ENCODE measurements at regions not wholly inside any gene's neighbourhood (a gene's known extent, or its start where the extent isn't known, plus 50 kb on each side); places are given as distances from the start of the nearest gene placed in this dataset.

DNA sequence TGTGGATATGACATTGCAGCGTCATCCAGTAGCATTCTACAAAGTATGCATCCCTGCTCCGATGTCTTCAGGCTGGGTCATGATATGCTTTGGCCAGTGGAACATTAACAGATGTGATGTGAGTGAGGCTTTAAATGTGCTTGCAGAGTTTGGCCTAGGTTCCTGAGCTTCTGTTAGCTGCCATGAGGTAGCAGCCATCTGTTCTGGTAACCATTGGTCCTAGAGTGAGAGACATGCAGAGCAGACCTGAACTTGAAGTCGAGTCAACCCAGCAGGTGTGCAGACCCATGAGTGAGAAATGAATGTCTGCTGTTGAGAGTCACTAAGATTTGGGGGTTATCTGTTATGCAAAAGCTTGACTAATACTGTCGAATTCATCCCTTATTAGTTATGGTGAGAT is 73.8 kb upstream of the NABP1 start:
- H3K27ac ChIP-seq = no peak overlapping the region
- TF ChIP-seq ZFX (IDR thresholded peaks at IDR 0.05; ENCODE audit: borderline replicate concordance) = no peak
- TF ChIP-seq, protein P1, sequence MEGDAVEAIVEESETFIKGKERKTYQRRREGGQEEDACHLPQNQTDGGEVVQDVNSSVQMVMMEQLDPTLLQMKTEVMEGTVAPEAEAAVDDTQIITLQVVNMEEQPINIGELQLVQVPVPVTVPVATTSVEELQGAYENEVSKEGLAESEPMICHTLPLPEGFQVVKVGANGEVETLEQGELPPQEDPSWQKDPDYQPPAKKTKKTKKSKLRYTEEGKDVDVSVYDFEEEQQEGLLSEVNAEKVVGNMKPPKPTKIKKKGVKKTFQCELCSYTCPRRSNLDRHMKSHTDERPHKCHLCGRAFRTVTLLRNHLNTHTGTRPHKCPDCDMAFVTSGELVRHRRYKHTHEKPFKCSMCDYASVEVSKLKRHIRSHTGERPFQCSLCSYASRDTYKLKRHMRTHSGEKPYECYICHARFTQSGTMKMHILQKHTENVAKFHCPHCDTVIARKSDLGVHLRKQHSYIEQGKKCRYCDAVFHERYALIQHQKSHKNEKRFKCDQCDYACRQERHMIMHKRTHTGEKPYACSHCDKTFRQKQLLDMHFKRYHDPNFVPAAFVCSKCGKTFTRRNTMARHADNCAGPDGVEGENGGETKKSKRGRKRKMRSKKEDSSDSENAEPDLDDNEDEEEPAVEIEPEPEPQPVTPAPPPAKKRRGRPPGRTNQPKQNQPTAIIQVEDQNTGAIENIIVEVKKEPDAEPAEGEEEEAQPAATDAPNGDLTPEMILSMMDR (IDR thresholded peaks at IDR 0.05) = no peak

DNA sequence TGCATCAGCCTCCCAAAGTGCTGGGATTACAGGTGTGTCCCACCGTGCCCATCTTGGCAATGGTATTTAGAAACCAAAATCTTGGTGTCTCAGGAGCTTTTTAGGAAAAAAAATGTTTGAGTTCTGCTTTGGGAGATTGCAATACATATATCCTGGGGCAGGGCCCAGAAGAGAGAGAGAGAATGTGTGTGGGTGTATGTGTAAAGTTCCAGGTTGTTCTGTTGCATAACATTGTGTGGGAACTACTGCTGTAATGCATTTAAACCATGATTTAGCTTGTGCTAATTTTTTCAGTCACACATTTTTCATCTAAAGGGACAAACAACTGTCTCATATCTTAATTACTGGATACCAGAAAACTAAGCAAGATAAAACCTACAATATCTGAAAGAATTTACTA is 70.8 kb upstream of the NABP1 start:
- no peak overlapping the region for H3K27ac ChIP-seq
- no peak for TF ChIP-seq ZFX (IDR thresholded peaks at IDR 0.05; ENCODE audit: borderline replicate concordance)
- TF ChIP-seq, protein P1 (IDR thresholded peaks at IDR 0.05) = no peak

DNA sequence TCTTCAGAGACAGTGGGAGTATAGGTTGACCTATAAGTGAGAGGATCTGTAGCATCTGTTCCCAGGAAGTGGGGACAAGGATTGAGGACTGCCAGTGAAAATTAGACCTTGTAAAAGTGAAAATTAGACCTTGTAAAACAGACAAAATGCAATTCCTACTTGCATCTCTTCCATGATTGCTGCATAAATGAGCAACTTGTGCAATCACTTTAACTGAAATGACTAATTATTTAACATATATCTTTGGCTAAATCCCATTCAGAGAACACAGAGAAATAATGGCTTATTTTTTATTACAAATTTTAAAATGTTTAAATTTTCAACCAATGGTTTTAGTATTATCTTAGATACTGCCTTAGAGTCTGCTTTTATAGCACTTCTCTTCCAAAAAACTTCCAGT is 67.2 kb upstream of the NABP1 start:
- TF ChIP-seq, protein P1 (IDR thresholded peaks at IDR 0.05) = no peak
- TF ChIP-seq ZFX (IDR thresholded peaks at IDR 0.05; ENCODE audit: borderline replicate concordance) = no peak

DNA sequence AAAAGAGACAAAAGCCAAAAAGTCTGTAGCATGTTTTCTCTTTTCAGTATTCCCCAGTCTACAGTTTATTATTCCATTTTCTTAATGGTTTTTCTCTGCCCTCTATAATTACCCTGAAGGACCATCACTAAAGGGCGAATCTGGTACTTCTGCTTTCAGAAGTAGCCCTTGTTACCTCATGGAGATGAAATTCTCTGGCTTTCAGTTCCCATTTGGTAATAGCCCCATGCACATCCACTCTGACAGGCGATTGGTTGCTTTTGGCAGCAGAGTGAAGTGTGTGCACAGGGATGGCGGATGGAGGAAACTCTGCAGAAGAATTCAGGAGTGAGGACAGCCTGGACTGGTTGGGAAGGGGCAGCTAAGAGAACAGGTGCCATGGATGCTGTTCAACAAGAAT is 66.3 kb upstream of the NABP1 start:
- H3K27ac ChIP-seq = no peak overlapping the region
- TF ChIP-seq, protein P1 (IDR thresholded peaks at IDR 0.05) = no peak
- TF ChIP-seq ZFX (IDR thresholded peaks at IDR 0.05; ENCODE audit: borderline replicate concordance) = no peak

More for the DNA sequence above, 67.2 kb upstream of the NABP1 start:
- no peak overlapping the region for H3K27ac ChIP-seq

DNA sequence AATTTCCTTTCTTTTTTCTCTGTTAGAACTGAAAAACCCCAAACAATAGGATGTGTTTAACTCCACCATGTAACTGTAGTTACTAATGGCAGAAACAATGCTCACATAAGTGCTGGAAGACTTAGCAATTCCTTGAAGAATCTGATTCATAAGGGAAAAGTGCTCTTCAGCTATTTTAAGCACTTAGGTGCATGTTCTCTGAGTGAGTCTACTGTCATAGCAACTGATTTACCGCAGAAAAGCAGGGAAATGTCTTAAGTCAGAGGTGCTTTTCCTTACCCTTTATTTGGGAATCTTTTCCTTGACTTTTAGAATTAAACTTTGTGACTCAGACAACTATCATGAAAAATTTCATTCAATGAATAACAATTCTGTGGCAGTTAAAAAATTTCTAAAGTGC is 65.4 kb upstream of the NABP1 start:
- no peak overlapping the region for H3K27ac ChIP-seq

DNA sequence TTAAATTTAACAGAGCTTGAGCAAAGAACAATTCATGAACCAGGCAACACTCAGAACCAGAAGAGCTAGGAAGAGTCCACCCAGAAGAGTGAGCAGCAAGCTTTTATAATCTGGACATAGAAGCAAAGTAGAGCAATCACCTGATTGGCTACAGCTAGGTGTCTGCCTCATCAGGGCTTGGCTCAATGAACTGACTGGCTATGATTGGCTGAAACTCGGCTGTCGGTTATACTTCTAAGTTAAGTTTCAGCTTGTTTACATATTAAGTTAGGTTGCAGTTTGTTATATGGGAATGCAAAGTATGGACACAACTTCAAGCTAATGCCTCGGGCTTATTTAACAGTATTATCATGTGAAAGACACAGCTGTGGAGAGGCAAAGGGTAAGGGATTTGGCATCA is 63.2 kb upstream of the NABP1 start:
- TF ChIP-seq, protein P1 (IDR thresholded peaks at IDR 0.05) = no peak
- no peak for TF ChIP-seq ZFX (IDR thresholded peaks at IDR 0.05; ENCODE audit: borderline replicate concordance)
- no peak overlapping the region for H3K27ac ChIP-seq

More for the DNA sequence above, 65.4 kb upstream of the NABP1 start:
- TF ChIP-seq ZFX (IDR thresholded peaks at IDR 0.05; ENCODE audit: borderline replicate concordance) = no peak

DNA sequence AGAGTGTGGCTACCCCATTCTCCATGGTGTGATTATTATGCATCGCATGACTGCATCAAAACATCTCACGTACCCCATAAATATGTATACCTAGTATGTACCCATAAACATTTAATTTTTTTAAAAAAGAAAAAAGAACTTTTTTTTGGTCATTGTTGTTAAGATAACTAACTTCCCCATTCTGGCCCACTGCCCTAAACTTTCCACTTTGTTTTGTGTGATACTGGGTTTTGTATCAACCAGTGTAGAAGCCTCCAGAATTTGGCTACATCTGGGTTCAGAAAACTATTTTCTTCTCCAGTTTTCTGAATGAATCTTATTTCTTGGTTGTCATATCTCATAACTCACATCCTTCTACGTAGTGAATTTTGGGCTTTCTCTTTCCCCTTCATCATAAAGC is 62.3 kb upstream of the NABP1 start:
- TF ChIP-seq ZFX (IDR thresholded peaks at IDR 0.05; ENCODE audit: borderline replicate concordance) = no peak
- TF ChIP-seq, protein P1 (IDR thresholded peaks at IDR 0.05) = no peak
- H3K27ac ChIP-seq = no peak overlapping the region

DNA sequence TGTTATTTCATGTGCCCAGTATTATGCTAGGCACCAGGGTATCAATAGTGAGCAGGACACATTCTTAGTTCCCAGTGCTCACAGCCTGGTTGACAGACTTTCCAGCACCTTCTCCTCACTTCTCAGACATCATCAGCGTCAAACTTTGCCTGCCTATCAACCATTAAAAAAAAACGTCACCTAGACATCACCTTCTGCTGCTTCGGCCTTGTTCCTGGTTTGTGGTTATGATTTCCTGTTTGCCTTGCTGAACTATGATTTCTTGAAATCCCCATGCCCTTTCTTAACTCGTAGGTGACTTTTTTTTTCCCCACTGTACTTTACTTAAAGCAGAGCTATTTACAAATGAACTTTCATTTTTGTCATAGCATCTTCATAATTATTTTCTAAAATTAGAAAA is 60.4 kb upstream of the NABP1 start:
- TF ChIP-seq ZFX (IDR thresholded peaks at IDR 0.05; ENCODE audit: borderline replicate concordance) = no peak
- TF ChIP-seq, protein P1 (IDR thresholded peaks at IDR 0.05) = no peak
- H3K27ac ChIP-seq = no peak overlapping the region
